ENCODE measurements at regions not wholly inside any gene's neighbourhood (a gene's known extent, or its start where the extent isn't known, plus 50 kb on each side); places are given as distances from the start of the nearest gene placed in this dataset.

DNA sequence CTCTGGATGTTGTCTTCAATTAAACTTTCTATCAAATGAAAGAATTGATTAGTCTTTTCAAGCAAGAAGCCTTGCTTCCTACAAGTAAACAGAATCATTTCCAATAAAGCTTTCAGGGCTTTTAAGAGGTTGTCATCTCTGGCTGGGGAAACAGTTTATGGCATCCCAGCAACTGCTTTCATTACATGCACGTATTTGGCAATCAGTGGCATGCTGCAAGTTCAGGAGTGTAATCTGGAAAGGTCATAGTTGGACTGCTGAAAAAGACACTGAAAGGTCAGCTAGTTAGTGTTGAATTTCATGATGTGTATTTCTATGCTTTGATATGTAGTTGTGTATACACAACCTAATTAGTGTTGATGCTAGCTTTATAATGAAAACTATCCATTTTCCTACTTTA lies 332.9 kb downstream of the DSC3 start:
- Histone ChIP-seq H3K4me1 (ENCODE audit: control insufficient read depth, low read length) (peaks cover 17% of the 10 kb centered on the region), H3K4me2 (ENCODE audit: low read length) (no peak overlapping the region), H3K79me2 (ENCODE audit: control insufficient read depth, low read length) (no peaks in the 10 kb centered on the region), H3K4me3 (ENCODE audit: low read length) (no peak overlapping the region), H3K36me3 (ENCODE audit: control insufficient read depth, low read length) (no peaks in the 10 kb centered on the region), H3K9me2 (replicated peaks; ENCODE audit: control insufficient read depth, low read length) (no peaks in the 10 kb centered on the region), H3K27me3 (ENCODE audit: control insufficient read depth, low read length) (no peaks in the 10 kb centered on the region), H3K27ac (ENCODE audit: low read depth, low read length) (no peak overlapping the region), H3K9me3 (ENCODE audit: control insufficient read depth, insufficient read depth, low read length) (no peaks in the 10 kb centered on the region), H3F3A (ENCODE audit: control insufficient read depth, insufficient read depth) (no peaks in the 10 kb centered on the region), H4K20me1 (ENCODE audit: control insufficient read depth, insufficient read depth, low read depth, low read length) (no peaks in the 10 kb centered on the region)
- no peak for TF ChIP-seq EZH2phosphoT487 (IDR thresholded peaks at IDR 0.05; ENCODE audit: borderline replicate concordance, low read length)
- TF ChIP-seq, protein P1, sequence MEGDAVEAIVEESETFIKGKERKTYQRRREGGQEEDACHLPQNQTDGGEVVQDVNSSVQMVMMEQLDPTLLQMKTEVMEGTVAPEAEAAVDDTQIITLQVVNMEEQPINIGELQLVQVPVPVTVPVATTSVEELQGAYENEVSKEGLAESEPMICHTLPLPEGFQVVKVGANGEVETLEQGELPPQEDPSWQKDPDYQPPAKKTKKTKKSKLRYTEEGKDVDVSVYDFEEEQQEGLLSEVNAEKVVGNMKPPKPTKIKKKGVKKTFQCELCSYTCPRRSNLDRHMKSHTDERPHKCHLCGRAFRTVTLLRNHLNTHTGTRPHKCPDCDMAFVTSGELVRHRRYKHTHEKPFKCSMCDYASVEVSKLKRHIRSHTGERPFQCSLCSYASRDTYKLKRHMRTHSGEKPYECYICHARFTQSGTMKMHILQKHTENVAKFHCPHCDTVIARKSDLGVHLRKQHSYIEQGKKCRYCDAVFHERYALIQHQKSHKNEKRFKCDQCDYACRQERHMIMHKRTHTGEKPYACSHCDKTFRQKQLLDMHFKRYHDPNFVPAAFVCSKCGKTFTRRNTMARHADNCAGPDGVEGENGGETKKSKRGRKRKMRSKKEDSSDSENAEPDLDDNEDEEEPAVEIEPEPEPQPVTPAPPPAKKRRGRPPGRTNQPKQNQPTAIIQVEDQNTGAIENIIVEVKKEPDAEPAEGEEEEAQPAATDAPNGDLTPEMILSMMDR (IDR thresholded peaks at IDR 0.05; ENCODE audit: low read depth, low read length, poor library complexity, severe bottlenecking), result no peak

DNA sequence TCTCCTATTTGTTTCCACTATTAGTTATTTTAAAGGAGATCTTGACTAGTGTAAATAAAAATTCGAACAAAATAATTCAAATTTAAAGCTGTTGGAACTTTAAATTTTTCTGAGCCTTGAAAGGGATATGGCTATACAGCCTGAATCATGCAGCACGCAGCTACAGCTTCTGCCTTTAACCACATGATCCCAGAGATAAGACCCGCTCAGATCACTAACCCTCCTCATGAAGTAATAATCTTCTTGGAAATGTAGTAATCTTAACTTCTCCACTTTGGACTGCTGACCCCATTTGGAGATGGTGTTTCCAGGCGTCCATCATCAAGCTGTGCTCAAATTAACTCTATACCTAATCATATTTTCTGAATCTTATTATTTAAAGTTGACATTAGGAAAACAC lies 336.6 kb downstream of the DSC3 start:
- Histone ChIP-seq H3F3A (ENCODE audit: control insufficient read depth, insufficient read depth) (no peaks in the 10 kb centered on the region), H3K79me2 (ENCODE audit: control insufficient read depth, low read length) (no peaks in the 10 kb centered on the region), H3K4me2 (ENCODE audit: low read length) (no peak overlapping the region), H4K20me1 (ENCODE audit: control insufficient read depth, insufficient read depth, low read depth, low read length) (no peaks in the 10 kb centered on the region), H3K4me3 (ENCODE audit: low read length) (no peak overlapping the region), H3K27me3 (ENCODE audit: control insufficient read depth, low read length) (no peaks in the 10 kb centered on the region), H3K4me1 (ENCODE audit: control insufficient read depth, low read length) (no peaks in the 10 kb centered on the region), H3K36me3 (ENCODE audit: control insufficient read depth, low read length) (no peaks in the 10 kb centered on the region), H3K9me3 (ENCODE audit: control insufficient read depth, insufficient read depth, low read length) (no peaks in the 10 kb centered on the region), H3K9me2 (replicated peaks; ENCODE audit: control insufficient read depth, low read length) (no peaks in the 10 kb centered on the region), H3K27ac (ENCODE audit: low read depth, low read length) (no peak overlapping the region)
- no peak for TF ChIP-seq EZH2phosphoT487 (IDR thresholded peaks at IDR 0.05; ENCODE audit: borderline replicate concordance, low read length)

DNA sequence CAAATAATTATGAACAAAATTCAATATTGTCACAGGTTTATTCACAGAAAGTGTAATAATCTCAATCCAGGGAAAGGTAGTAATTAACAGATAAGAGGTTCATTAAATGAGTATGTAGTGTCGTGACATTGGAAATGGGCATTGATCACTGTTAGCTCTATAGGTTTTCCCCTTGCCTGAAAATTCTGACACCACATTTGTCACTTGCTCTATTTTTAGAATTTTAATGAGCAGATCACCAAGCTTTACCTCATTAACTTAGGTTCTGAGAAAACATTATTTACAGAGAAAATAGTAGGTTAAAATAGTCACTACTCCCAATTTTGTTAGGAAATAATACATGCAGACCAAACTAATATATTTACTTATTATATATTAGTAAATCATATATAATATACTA lies 344.0 kb downstream of the DSC3 start:
- H3K9me2 ChIP-seq (replicated peaks; ENCODE audit: control insufficient read depth, low read length), result no peaks in the 10 kb centered on the region
- H3K9me3 ChIP-seq (ENCODE audit: control insufficient read depth, insufficient read depth, low read length), result peaks cover 7% of the 10 kb centered on the region; the same call in 1 of the 2 replicates
- H3K4me2 ChIP-seq (ENCODE audit: low read length), result no peak overlapping the region
- no peak overlapping the region for H3K4me3 ChIP-seq (ENCODE audit: low read length)
- H4K20me1 ChIP-seq (ENCODE audit: control insufficient read depth, insufficient read depth, low read depth, low read length), result no peaks in the 10 kb centered on the region
- no peaks in the 10 kb centered on the region for H3F3A ChIP-seq (ENCODE audit: control insufficient read depth, insufficient read depth)
- H3K27ac ChIP-seq (ENCODE audit: low read depth, low read length), result no peak overlapping the region
- H3K27me3 ChIP-seq (ENCODE audit: control insufficient read depth, low read length), result no peaks in the 10 kb centered on the region
- H3K4me1 ChIP-seq (ENCODE audit: control insufficient read depth, low read length), result no peaks in the 10 kb centered on the region
- no peaks in the 10 kb centered on the region for H3K79me2 ChIP-seq (ENCODE audit: control insufficient read depth, low read length)
- no peak for TF ChIP-seq EZH2phosphoT487 (IDR thresholded peaks at IDR 0.05; ENCODE audit: borderline replicate concordance, low read length)
- TF ChIP-seq, protein P1 (IDR thresholded peaks at IDR 0.05; ENCODE audit: low read depth, low read length, poor library complexity, severe bottlenecking), result no peak
- H3K36me3 ChIP-seq (ENCODE audit: control insufficient read depth, low read length), result no peaks in the 10 kb centered on the region

DNA sequence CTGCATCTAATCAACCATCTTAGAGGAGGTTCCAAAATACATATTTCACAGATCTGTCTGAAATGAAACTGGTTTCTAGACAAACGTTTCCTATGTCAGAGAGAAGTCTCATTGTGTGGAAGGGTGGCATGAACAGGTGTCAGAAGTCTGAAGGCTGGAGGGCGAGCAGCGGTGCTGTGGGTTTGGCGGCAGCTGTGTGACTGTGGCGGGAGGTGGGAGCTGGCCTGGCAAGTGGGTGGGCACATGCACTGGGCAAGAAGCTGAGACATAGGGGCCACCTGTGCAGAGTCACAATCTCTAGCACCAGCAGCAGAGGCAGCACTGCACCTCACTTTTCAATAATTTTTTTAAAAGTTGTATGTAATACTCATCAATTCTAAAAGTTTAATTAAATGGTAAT lies 346.3 kb downstream of the DSC3 start:
- Histone ChIP-seq H3K27ac (ENCODE audit: low read depth, low read length) (no peak overlapping the region), H3K4me1 (ENCODE audit: control insufficient read depth, low read length) (no peaks in the 10 kb centered on the region)

More for the DNA sequence above, 346.3 kb downstream of the DSC3 start:
- Histone ChIP-seq H3K4me2 (ENCODE audit: low read length) (no peak overlapping the region), H3K36me3 (ENCODE audit: control insufficient read depth, low read length) (no peaks in the 10 kb centered on the region), H3F3A (ENCODE audit: control insufficient read depth, insufficient read depth) (no peaks in the 10 kb centered on the region), H3K4me3 (ENCODE audit: low read length) (no peak overlapping the region), H3K9me3 (ENCODE audit: control insufficient read depth, insufficient read depth, low read length) (peaks cover 7% of the 10 kb centered on the region; the same call in 1 of the 2 replicates), H3K27me3 (ENCODE audit: control insufficient read depth, low read length) (no peaks in the 10 kb centered on the region), H4K20me1 (ENCODE audit: control insufficient read depth, insufficient read depth, low read depth, low read length) (no peaks in the 10 kb centered on the region), H3K79me2 (ENCODE audit: control insufficient read depth, low read length) (no peaks in the 10 kb centered on the region), H3K9me2 (replicated peaks; ENCODE audit: control insufficient read depth, low read length) (no peaks in the 10 kb centered on the region)
- TF ChIP-seq EZH2phosphoT487 (IDR thresholded peaks at IDR 0.05; ENCODE audit: borderline replicate concordance, low read length), result no peak
- TF ChIP-seq, protein P1 (IDR thresholded peaks at IDR 0.05; ENCODE audit: low read depth, low read length, poor library complexity, severe bottlenecking), result no peak

Measured in DOHH2 (cell line).